ENCODE measurements at regions not wholly inside any gene's neighbourhood (a gene's known extent, or its start where the extent isn't known, plus 50 kb on each side); places are given as distances from the start of the nearest gene placed in this dataset.

DNA sequence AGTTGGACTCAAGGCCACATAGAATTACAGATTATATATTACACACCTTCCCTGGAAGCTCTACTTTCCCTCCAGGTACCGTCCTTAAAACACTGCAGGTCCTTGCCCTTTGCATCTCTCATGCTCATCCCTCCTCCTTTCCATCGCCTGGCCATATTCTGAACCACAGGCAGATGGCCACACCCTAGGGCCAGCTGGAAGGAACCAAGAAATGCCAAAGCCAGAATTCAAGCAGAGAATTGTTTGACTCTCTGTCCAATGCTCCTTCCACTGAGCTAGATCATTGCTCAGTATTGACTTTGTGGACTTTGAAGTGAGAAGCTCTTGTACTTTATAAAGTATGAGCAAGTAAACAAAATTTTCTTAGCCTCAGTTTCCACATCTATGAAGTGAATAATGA lies 170.3 kb upstream of the SLC24A5 start:
- TF ChIP-seq CTCF (IDR thresholded peaks at IDR 0.05; ENCODE audit: poor library complexity) (no peak), EZH2 (IDR thresholded peaks at IDR 0.05; ENCODE audit: borderline replicate concordance) (no peak), EZH2phosphoT487 (IDR thresholded peaks at IDR 0.05; ENCODE audit: low read depth, severe bottlenecking, unreplicated experiment) (no peak)
